ENCODE measurements at regions not wholly inside any gene's neighbourhood (a gene's known extent, or its start where the extent isn't known, plus 50 kb on each side); places are given as distances from the start of the nearest gene placed in this dataset.

DNA sequence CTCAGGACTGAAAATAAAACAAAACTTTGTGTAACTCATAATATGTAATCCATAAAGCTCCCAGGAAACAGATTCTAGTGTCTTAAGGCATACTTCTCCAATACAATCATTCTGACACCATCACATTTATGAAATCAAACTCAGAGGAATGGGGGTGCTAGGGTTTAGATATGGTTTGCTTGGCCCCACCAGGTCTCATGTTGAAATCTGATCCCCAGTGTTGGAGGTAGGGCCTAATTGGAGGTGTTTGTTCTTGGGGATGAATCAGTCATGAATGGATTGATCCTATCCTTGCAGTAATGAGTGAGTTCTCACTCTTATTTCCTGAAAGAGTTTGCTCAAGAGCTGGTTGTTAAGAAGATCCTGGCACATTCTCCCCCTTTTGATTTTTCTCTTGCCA, 380.9 kb downstream of the ETS1 start:
- Histone ChIP-seq H3K9me3 (ENCODE audit: insufficient read depth, low read depth, low read length) (no peaks in the 10 kb centered on the region), H3K79me2 (ENCODE audit: insufficient read depth, low read length) (no peaks in the 10 kb centered on the region), H3K27me3 (ENCODE audit: insufficient read depth, low read length, poor library complexity, severe bottlenecking) (no peaks in the 10 kb centered on the region), H3K9ac (ENCODE audit: low read depth, low read length, poor library complexity, severe bottlenecking) (no peak overlapping the region), H4K20me1 (ENCODE audit: insufficient read depth, low read length, poor library complexity, severe bottlenecking) (no peaks in the 10 kb centered on the region), H3F3A (ENCODE audit: low read depth) (no peaks in the 10 kb centered on the region), H3K9me2 (replicated peaks; ENCODE audit: low read depth, low read length) (no peaks in the 10 kb centered on the region), H2AFZ (ENCODE audit: low read length) (no peak overlapping the region), H3K4me2 (ENCODE audit: low read depth, low read length, poor library complexity, severe bottlenecking) (no peak overlapping the region), H3K36me3 (ENCODE audit: insufficient read depth, low read length) (no peaks in the 10 kb centered on the region), H3K4me1 (ENCODE audit: insufficient read depth, low read length, poor library complexity, severe bottlenecking) (peaks cover 15% of the 10 kb centered on the region), H3K4me3 (ENCODE audit: low read length, poor library complexity, severe bottlenecking) (no peak overlapping the region)
- no peak for TF ChIP-seq EZH2phosphoT487 (IDR thresholded peaks at IDR 0.05; ENCODE audit: borderline replicate concordance)
- TF ChIP-seq, protein P1, sequence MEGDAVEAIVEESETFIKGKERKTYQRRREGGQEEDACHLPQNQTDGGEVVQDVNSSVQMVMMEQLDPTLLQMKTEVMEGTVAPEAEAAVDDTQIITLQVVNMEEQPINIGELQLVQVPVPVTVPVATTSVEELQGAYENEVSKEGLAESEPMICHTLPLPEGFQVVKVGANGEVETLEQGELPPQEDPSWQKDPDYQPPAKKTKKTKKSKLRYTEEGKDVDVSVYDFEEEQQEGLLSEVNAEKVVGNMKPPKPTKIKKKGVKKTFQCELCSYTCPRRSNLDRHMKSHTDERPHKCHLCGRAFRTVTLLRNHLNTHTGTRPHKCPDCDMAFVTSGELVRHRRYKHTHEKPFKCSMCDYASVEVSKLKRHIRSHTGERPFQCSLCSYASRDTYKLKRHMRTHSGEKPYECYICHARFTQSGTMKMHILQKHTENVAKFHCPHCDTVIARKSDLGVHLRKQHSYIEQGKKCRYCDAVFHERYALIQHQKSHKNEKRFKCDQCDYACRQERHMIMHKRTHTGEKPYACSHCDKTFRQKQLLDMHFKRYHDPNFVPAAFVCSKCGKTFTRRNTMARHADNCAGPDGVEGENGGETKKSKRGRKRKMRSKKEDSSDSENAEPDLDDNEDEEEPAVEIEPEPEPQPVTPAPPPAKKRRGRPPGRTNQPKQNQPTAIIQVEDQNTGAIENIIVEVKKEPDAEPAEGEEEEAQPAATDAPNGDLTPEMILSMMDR (conservative IDR thresholded peaks at IDR 0.05; ENCODE audit: low read length) = no peak

DNA sequence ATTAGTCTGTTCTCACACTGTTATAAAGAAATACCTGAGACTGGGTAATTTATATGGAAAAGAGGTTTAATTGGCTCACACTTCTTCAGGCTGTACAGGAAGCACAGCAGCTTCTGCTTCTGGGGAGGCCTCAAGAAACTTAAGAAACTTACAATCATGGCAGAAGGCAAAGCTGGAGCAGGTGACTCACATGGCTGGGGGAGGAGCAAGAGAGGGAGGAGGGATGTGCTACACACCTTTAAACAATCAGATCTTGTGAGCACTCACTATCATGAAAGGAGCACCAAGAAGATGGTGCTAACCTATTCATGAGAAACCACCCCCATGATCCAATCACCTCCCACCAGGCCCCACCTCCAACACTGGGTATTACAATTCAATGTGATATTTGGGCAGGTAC, 381.6 kb downstream of the ETS1 start:
- Histone ChIP-seq H3K9me2 (replicated peaks; ENCODE audit: low read depth, low read length) (no peaks in the 10 kb centered on the region), H2AFZ (ENCODE audit: low read length) (no peak overlapping the region), H3F3A (ENCODE audit: low read depth) (no peaks in the 10 kb centered on the region), H3K36me3 (ENCODE audit: insufficient read depth, low read length) (no peaks in the 10 kb centered on the region), H3K4me2 (ENCODE audit: low read depth, low read length, poor library complexity, severe bottlenecking) (no peak overlapping the region), H3K4me3 (ENCODE audit: low read length, poor library complexity, severe bottlenecking) (no peak overlapping the region), H3K79me2 (ENCODE audit: insufficient read depth, low read length) (no peaks in the 10 kb centered on the region), H3K27me3 (ENCODE audit: insufficient read depth, low read length, poor library complexity, severe bottlenecking) (no peaks in the 10 kb centered on the region), H3K9me3 (ENCODE audit: insufficient read depth, low read depth, low read length) (no peaks in the 10 kb centered on the region), H4K20me1 (ENCODE audit: insufficient read depth, low read length, poor library complexity, severe bottlenecking) (no peaks in the 10 kb centered on the region), H3K4me1 (ENCODE audit: insufficient read depth, low read length, poor library complexity, severe bottlenecking) (peaks cover 16% of the 10 kb centered on the region), H3K9ac (ENCODE audit: low read depth, low read length, poor library complexity, severe bottlenecking) (no peak overlapping the region)
- no peak for TF ChIP-seq EZH2phosphoT487 (IDR thresholded peaks at IDR 0.05; ENCODE audit: borderline replicate concordance)
- TF ChIP-seq, protein P1 (conservative IDR thresholded peaks at IDR 0.05; ENCODE audit: low read length) = no peak

DNA sequence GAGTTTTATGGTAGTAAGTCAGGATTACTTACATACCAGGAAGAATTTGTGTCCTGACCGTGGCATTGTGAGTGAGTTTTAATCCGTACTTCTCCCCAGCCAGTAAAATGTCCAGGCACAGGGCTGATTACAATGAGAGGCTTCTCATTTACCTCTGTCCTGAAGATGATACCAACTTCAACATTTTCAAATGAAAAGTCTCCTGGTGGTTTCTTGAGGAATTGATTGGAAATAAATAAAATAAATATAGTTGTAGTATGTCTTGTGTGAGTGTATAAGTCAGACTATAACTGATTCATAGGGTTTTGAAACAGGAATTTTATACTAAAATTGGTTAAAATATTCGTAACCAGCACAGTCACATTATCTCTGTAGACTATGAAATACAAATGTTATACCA, 382.5 kb downstream of the ETS1 start:
- H3K36me3 ChIP-seq (ENCODE audit: insufficient read depth, low read length) = no peaks in the 10 kb centered on the region
- no peak overlapping the region for H2AFZ ChIP-seq (ENCODE audit: low read length)
- H3K27me3 ChIP-seq (ENCODE audit: insufficient read depth, low read length, poor library complexity, severe bottlenecking) = no peaks in the 10 kb centered on the region
- H3K4me3 ChIP-seq (ENCODE audit: low read length, poor library complexity, severe bottlenecking) = no peak overlapping the region
- TF ChIP-seq, protein P1 (conservative IDR thresholded peaks at IDR 0.05; ENCODE audit: low read length) = no peak; the same call in 1 of the 2 replicates
- TF ChIP-seq EZH2phosphoT487 (IDR thresholded peaks at IDR 0.05; ENCODE audit: borderline replicate concordance) = no peak
- no peak overlapping the region for H3K9ac ChIP-seq (ENCODE audit: low read depth, low read length, poor library complexity, severe bottlenecking)
- H4K20me1 ChIP-seq (ENCODE audit: insufficient read depth, low read length, poor library complexity, severe bottlenecking) = no peaks in the 10 kb centered on the region
- peaks cover 19% of the 10 kb centered on the region for H3K4me1 ChIP-seq (ENCODE audit: insufficient read depth, low read length, poor library complexity, severe bottlenecking)
- no peaks in the 10 kb centered on the region for H3K9me2 ChIP-seq (replicated peaks; ENCODE audit: low read depth, low read length)
- H3K9me3 ChIP-seq (ENCODE audit: insufficient read depth, low read depth, low read length) = no peaks in the 10 kb centered on the region
- no peak overlapping the region for H3K4me2 ChIP-seq (ENCODE audit: low read depth, low read length, poor library complexity, severe bottlenecking)
- no peaks in the 10 kb centered on the region for H3F3A ChIP-seq (ENCODE audit: low read depth)
- H3K79me2 ChIP-seq (ENCODE audit: insufficient read depth, low read length) = no peaks in the 10 kb centered on the region
